Upper lobe of left lung (tissue), 4 donors: ENCODE measurements at regions not wholly inside any gene's neighbourhood (a gene's known extent, or its start where the extent isn't known, plus 50 kb on each side); places are given as distances from the start of the nearest gene placed in this dataset.
"Not testable (repeated sequence)": the region's sequence is repeated elsewhere in the genome, so short reads cannot be mapped to it uniquely, and the experiment has no call there.

Experiments
- EP300 ChIP-seq, 4 donors: sonication (generic); formaldehyde crosslinking; IDR thresholded peaks; one replicate each; pipeline ENCODE4 v1.5.1; 2017; ENCODE audit warnings: antibody characterized with exemption in 4 of 4, control low read depth in 2 of 4
- POLR2A ChIP-seq, 4 donors: fragments of 450-650 bp; IDR thresholded peaks; one replicate each; pipeline ENCODE4 v1.5.1; 2016 to 2017; ENCODE audit warnings: antibody characterized with exemption in 4 of 4, mild to moderate bottlenecking in 2 of 4
- TF ChIP-seq, protein P1 (sequence below), 6 experiments: fragments of 450-650 bp in 4 of 6; fragments of 200-600 bp in 2 of 6; sonication (generic) in 2 of 6; IDR thresholded peaks; one replicate each; pipeline ENCODE4 v1.5.1; 2016 to 2019; ENCODE audit warnings: antibody characterized with exemption in 6 of 6

- TF ChIP-seq, protein P1, sequence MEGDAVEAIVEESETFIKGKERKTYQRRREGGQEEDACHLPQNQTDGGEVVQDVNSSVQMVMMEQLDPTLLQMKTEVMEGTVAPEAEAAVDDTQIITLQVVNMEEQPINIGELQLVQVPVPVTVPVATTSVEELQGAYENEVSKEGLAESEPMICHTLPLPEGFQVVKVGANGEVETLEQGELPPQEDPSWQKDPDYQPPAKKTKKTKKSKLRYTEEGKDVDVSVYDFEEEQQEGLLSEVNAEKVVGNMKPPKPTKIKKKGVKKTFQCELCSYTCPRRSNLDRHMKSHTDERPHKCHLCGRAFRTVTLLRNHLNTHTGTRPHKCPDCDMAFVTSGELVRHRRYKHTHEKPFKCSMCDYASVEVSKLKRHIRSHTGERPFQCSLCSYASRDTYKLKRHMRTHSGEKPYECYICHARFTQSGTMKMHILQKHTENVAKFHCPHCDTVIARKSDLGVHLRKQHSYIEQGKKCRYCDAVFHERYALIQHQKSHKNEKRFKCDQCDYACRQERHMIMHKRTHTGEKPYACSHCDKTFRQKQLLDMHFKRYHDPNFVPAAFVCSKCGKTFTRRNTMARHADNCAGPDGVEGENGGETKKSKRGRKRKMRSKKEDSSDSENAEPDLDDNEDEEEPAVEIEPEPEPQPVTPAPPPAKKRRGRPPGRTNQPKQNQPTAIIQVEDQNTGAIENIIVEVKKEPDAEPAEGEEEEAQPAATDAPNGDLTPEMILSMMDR (IDR thresholded peaks at IDR 0.05) = not testable (repeated sequence)
- TF ChIP-seq EP300, POLR2A (IDR thresholded peaks at IDR 0.05): not testable (repeated sequence)
Observed at GRCh38 chr6:111949984-111950383, 76.7 kb upstream of the FYN start.
